Spleen (tissue), 11 donors: ENCODE measurements at regions not wholly inside any gene's neighbourhood (a gene's known extent, or its start where the extent isn't known, plus 50 kb on each side); places are given as distances from the start of the nearest gene placed in this dataset.

Source experiments
- DNase-seq: peaks from one replicate; pipeline ENCODE4 v3.0.0-alpha.2; 2020
- H3K27ac ChIP-seq, 8 donors: fragments of 200-600 bp; sonication (generic) in 7 of 8; 1 replicate in 4 of 8; 2 replicates in 4 of 8; pipeline versions ENCODE4 v1.5.0 to v1.8.0; 2016 to 2021; ENCODE audit warnings: inconsistent platforms in 4 of 8, mild to moderate bottlenecking in 4 of 8, moderate library complexity in 1 of 8
- H3K27me3 ChIP-seq, 7 donors: fragments of 200-600 bp; sonication (generic) in 6 of 7; replicated peaks in 1 of 7; 1 replicate in 4 of 7; 2 replicates in 3 of 7; pipeline versions ENCODE4 v1.5.0 to v1.8.0; 2016 to 2021; ENCODE audit warnings: inconsistent platforms in 3 of 7, mild to moderate bottlenecking in 1 of 7
- H3K36me3 ChIP-seq, 6 donors: fragments of 200-600 bp; sonication (generic) in 5 of 6; 1 replicate in 4 of 6; 2 replicates in 2 of 6; pipeline versions ENCODE4 v1.5.0 to v1.8.0; 2016 to 2021; ENCODE audit warnings: inconsistent platforms in 2 of 6
- H3K4me1 ChIP-seq, 6 donors: fragments of 200-600 bp; sonication (generic) in 5 of 6; 1 replicate in 3 of 6; 2 replicates in 3 of 6; pipeline versions ENCODE4 v1.5.0 to v1.8.0; 2016 to 2021; ENCODE audit warnings: inconsistent platforms in 3 of 6
- H3K4me3 ChIP-seq, 8 donors: fragments of 200-600 bp; sonication (generic) in 7 of 8; 1 replicate in 4 of 8; 2 replicates in 4 of 8; pipeline versions ENCODE4 v1.5.0 to v1.8.0; 2016 to 2021; ENCODE audit warnings: inconsistent platforms in 4 of 8, mild to moderate bottlenecking in 4 of 8, moderate library complexity in 2 of 8
- H3K9me3 ChIP-seq, 8 donors: fragments of 200-600 bp; sonication (generic) in 7 of 8; 1 replicate in 4 of 8; 2 replicates in 4 of 8; pipeline versions ENCODE4 v1.5.0 to v1.8.0; 2016 to 2021; ENCODE audit warnings: inconsistent platforms in 4 of 8
- POLR2A ChIP-seq, 3 donors: fragments of 450-650 bp; IDR thresholded peaks; one replicate each; pipeline ENCODE4 v1.5.1; 2017; ENCODE audit warnings: antibody characterized with exemption in 3 of 3, mild to moderate bottlenecking in 1 of 3
- POLR2AphosphoS5 ChIP-seq, 3 donors: sonication (generic); formaldehyde crosslinking; IDR thresholded peaks; one replicate each; pipeline ENCODE4 v1.5.1; 2017; ENCODE audit warnings: antibody characterized with exemption in 3 of 3
- WGBS, 5 donors: extraction: QIAGEN DNeasy Blood & Tissue Kit in 3 of 5; methylation state at CpG; one replicate each; pipeline versions ENCODE4 v1.1.5 to v1.1.7; 2013 to 2018; 5-methylcytosine and 5-hydroxymethylcytosine counted together
- intact Hi-C: fragments of 100-400 bp; cut with DNase I; formaldehyde crosslinking; loops from one replicate; pipeline ENCODE4 v1.15.0; 2023; ENCODE audit warnings: low total_unique reads
- TF ChIP-seq, protein P1 (sequence below), 11 experiments: fragments of 200-600 bp in 7 of 11; fragments of 450-650 bp in 4 of 11; sonication (generic) in 4 of 11; IDR thresholded peaks in 8 of 11; conservative IDR thresholded peaks in 3 of 11; 1 replicate in 7 of 11; 2 replicates in 4 of 11; pipeline versions ENCODE4 v1.4.0 to v1.8.0; 2016 to 2021; ENCODE audit warnings: antibody characterized with exemption in 11 of 11, inconsistent platforms in 4 of 11, mild to moderate bottlenecking in 1 of 11
- donor health status: healthy with polysubstance abuse.
- donor health status: DM: no; HTN: no; CAD: no; lungs with moderate emphysema.
- donor health status: DM: no; HTN: no; CAD: no.
- donor health status: Bipolar disorder and iron deficiency.
- donor health status: healthy.
- donor health status: DM: no; HTN: no; CAD: no.
- donor health status: DM: yes; HTN: yes; CAD: no.

DNA sequence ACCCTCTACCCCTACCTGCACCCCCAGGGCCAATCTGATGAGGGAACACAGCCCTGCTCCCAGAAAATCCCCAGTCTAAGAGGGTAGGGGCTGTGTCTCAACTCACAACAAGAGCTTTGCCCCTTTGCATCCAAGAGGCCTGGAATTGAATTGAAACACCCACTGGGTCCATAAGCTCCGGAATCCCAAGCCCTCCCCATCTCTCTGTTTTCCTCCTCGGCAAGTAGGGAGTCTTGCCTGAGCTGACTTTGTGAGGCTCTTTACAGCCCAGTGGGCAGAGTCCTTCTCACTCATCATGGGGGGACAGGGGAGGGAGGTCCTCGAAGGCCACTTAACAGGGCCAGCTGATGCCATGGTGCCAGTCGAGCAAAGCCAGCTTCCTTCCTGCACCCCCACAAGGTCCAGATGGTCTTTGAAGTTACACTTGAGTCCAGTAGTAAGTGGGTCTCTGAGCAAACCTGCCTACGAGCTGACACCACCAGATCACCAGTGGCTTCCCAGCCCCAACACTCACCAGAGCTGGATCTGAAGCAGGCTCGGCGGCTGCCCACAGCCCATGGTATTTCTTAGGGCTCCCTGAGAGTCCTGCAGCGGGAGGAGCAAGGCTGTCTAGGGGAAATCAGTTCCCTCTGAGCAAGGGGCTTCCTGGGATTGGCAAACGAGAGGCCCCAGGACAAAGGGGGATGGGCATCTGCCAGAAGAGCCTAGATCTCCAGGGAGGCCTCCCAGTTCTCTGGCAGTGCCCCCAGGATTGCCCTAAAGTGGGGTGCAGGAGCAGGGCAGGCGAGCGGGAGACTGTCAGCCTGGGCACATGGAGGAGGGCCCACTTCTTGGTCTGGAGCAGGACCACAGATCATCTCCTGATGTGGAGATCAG is 144.5 kb downstream of the VEGFA start:
- TF ChIP-seq, protein P1, sequence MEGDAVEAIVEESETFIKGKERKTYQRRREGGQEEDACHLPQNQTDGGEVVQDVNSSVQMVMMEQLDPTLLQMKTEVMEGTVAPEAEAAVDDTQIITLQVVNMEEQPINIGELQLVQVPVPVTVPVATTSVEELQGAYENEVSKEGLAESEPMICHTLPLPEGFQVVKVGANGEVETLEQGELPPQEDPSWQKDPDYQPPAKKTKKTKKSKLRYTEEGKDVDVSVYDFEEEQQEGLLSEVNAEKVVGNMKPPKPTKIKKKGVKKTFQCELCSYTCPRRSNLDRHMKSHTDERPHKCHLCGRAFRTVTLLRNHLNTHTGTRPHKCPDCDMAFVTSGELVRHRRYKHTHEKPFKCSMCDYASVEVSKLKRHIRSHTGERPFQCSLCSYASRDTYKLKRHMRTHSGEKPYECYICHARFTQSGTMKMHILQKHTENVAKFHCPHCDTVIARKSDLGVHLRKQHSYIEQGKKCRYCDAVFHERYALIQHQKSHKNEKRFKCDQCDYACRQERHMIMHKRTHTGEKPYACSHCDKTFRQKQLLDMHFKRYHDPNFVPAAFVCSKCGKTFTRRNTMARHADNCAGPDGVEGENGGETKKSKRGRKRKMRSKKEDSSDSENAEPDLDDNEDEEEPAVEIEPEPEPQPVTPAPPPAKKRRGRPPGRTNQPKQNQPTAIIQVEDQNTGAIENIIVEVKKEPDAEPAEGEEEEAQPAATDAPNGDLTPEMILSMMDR (IDR thresholded peaks at IDR 0.05 in 8 of 11, conservative IDR thresholded peaks at IDR 0.05 in 3 of 11) = no peak
- TF ChIP-seq POLR2AphosphoS5 (IDR thresholded peaks at IDR 0.05) (no peak), POLR2A (IDR thresholded peaks at IDR 0.05) (no peak)
- no peak for DNase-seq
- Histone ChIP-seq H3K27me3 (no peaks in the 10 kb centered on the region), H3K4me3 (no peak overlapping the region), H3K36me3 (no peaks in the 10 kb centered on the region), H3K4me1 (peaks cover 5 to 32% (median 24%) of the 10 kb centered on the region in 6 donors), H3K9me3 (no peaks in the 10 kb centered on the region), H3K27ac (no peak overlapping the region)
- intact Hi-C loops = no loop called here
- 69 to 94% (median 84%) methylated on average over 6 to 11 of the region's 11 CpGs for WGBS, 5 donors

DNA sequence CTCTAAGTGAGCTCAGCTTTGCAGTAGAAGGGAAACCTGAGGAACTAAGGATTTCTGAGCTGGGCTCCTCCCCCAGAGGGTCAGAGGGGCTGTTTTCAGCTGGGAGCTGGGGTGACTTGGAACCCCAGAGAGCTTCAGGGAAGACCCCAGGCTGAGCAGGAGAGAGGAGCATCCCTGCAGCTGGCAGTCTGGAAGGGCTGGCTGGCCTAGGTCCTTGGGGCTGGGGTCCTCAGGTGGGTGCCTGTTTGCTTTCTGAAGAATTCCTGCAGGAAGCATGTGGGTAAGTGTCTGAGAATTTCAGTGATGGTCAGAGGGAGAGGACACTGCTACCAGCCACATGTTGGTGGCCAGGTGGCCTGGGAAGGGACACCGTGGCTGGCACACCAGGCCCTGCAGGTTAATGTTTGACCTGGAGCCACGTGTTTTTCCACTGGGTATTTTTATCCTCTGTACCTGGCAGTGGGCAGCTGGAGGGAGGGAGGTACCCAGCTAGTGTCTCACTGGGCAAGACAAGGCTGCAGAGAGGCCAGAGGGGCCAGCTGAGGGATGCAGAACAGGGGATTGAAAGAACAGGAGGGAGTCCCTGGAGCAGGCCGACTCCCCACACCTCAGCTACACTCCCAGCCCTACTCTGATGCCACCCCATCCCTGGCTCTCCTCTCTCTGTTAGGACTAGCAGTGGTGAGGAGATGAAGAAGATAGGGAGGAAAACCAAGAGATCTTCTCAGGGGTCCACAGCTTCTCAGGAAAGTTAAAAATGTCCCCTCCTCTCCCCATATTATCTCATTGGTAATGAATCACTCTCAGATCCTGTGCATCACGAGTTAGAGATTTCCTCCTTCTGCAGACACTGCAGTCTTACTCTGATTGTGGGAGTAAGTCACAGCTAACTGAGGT is 143.6 kb downstream of the VEGFA start:
- H3K4me1 ChIP-seq = peaks cover 5 to 30% (median 23%) of the 10 kb centered on the region in 6 donors
- H3K27me3 ChIP-seq = no peaks in the 10 kb centered on the region
- no peak overlapping the region for H3K4me3 ChIP-seq
- intact Hi-C loops = no loop called here
- H3K36me3 ChIP-seq = no peaks in the 10 kb centered on the region
- DNase-seq = no peak
- H3K9me3 ChIP-seq = no peaks in the 10 kb centered on the region
- no peak for TF ChIP-seq POLR2A (IDR thresholded peaks at IDR 0.05)
- TF ChIP-seq, protein P1 (IDR thresholded peaks at IDR 0.05 in 8 of 11, conservative IDR thresholded peaks at IDR 0.05 in 3 of 11) = no peak
- TF ChIP-seq POLR2AphosphoS5 (IDR thresholded peaks at IDR 0.05) = no peak
- WGBS, 5 donors = 64 to 81% (median 75%) methylated on average over 4 of the region's 4 CpGs
- no peak overlapping the region for H3K27ac ChIP-seq

DNA sequence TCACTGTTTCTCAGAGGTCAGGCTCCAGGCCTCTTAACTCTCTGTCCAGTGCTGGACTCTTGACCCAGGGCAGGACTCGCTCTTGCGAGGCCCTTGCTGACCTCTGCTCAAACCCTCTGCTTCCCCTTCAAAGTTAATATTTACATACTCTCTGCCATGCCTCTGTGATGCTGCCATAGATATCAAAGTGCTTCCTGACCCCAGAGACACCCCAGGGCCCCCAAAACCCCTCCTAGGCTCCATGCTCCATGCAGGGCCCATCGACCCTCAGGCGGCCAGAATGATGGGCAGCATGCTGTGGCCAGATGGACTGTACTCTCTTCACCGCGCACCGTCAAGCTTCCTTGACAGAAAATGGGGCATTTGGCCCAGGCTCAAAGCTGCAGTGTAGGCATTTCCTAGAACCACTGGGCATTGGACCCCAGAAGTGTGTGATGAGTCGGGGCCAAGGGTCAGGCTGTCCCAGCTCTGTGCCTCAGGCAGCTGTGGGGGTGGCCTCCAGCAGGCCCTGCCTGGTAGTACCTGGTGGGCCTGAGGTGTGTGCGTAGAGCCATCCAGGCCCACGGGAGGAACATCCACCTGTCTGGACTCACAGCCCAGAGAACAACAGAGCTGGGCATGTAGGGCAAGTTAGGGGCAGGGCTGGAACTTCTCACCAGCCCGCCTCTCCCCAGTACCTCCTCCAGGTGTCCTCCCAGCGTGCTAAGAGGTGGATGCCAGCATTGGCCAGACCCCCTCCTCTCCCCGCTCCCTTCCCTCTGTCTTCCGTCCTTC is 142.8 kb downstream of the VEGFA start:
- Histone ChIP-seq H3K27ac (no peak overlapping the region), H3K4me1 (peaks cover 5 to 27% (median 19%) of the 10 kb centered on the region in 6 donors), H3K4me3 (no peak overlapping the region), H3K9me3 (no peaks in the 10 kb centered on the region), H3K36me3 (no peaks in the 10 kb centered on the region), H3K27me3 (no peaks in the 10 kb centered on the region)
- intact Hi-C loops = no loop called here
- TF ChIP-seq POLR2AphosphoS5 (IDR thresholded peaks at IDR 0.05) (no peak), POLR2A (IDR thresholded peaks at IDR 0.05) (no peak)
- TF ChIP-seq, protein P1 (IDR thresholded peaks at IDR 0.05 in 8 of 11, conservative IDR thresholded peaks at IDR 0.05 in 3 of 11) = no peak
- 84 to 99% (median 88%) methylated on average over 10 to 14 of the region's 14 CpGs for WGBS, 5 donors
- DNase-seq = no peak
